ENCODE measurements at regions not wholly inside any gene's neighbourhood (a gene's known extent, or its start where the extent isn't known, plus 50 kb on each side); places are given as distances from the start of the nearest gene placed in this dataset.

DNA sequence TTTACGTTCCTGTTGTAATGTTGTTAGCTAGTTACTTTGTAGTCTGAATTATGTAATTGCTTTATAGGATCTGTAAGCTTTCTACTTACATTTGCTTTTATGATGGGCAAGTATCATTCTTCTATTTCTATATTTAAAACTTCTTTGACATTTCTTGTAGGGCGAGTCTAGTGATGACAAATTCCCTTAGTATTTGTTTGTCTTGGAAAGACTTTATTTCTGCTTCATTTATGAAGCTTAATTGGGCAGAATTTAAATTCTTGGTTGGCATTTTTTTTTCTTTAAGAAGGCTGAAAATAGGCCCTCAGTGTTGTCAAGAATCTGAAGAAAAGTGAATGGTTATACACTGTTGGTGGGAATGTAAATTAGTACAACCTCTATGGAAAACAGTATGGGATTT is 506.3 kb downstream of the TENT5A start:
- TF ChIP-seq CTCF (IDR thresholded peaks at IDR 0.05; ENCODE audit: low read depth, low read length), result no peak
- no peaks in the 10 kb centered on the region; the same call in 1 of the 2 replicates for H3K9me3 ChIP-seq

DNA sequence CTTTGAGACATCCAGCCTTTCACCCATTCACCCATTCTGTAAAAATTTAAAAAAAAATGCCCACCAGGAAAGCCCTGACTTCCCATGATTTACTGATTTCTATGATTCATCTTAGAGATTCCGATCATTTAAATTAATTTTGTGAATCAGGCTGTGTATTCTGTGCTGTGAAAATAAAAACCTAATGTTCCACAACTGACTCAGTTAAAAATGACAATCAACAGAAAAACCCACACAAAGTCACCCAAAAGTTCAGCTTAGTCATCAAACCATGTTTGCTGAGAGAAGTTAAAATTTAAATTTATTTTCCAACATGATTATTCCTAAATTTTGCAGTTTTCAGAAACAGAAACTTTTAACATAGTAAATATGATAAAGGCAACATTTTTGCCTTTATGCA is 509.9 kb downstream of the TENT5A start:
- TF ChIP-seq CTCF (IDR thresholded peaks at IDR 0.05; ENCODE audit: low read depth, low read length), result no peak
- Histone ChIP-seq H3K36me3 (no peaks in the 10 kb centered on the region), H3K9me3 (no peaks in the 10 kb centered on the region; the same call in 1 of the 2 replicates), H3K4me1 (no peaks in the 10 kb centered on the region), H3K27me3 (no peaks in the 10 kb centered on the region), H3K4me3 (ENCODE audit: low read depth, low read length) (no peak overlapping the region)
- no peak for DNase-seq

More for the DNA sequence above, 506.3 kb downstream of the TENT5A start:
- H3K4me1 ChIP-seq, result no peaks in the 10 kb centered on the region
- H3K27me3 ChIP-seq, result no peaks in the 10 kb centered on the region
- H3K36me3 ChIP-seq, result no peaks in the 10 kb centered on the region
- no peak overlapping the region for H3K4me3 ChIP-seq (ENCODE audit: low read depth, low read length)
- no peak for DNase-seq

GRCh38 chr6:81241126-81242041 is 511.1 kb downstream of the TENT5A start:
- no peak for DNase-seq
- TF ChIP-seq CTCF (IDR thresholded peaks at IDR 0.05; ENCODE audit: low read depth, low read length), result peak; percentile 63
- Histone ChIP-seq H3K4me1 (no peaks in the 10 kb centered on the region), H3K36me3 (no peaks in the 10 kb centered on the region), H3K9me3 (no peaks in the 10 kb centered on the region; the same call in 1 of the 2 replicates), H3K4me3 (ENCODE audit: low read depth, low read length) (no peak overlapping the region), H3K27me3 (no peaks in the 10 kb centered on the region)

DNA sequence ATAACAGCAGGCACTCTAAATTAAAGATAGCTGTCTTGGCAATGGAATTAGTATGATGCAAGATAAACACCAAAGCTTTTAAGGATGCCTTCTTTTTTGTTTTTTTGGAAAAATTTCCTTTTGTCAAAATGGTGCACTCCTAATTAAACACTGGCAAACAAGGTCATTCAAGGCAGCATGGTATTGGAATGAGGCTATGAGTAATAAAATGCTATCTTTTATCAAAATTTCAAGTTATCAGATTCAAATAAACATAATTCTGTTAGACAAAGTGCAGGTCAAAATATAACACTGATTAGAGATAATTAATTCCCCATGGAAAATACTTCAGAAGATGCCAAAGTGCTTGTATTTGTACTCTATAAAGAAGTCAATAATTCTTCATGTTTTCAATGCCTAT is 514.1 kb downstream of the TENT5A start:
- no peaks in the 10 kb centered on the region for H3K36me3 ChIP-seq
- no peaks in the 10 kb centered on the region; the same call in 1 of the 2 replicates for H3K9me3 ChIP-seq
- TF ChIP-seq CTCF (IDR thresholded peaks at IDR 0.05; ENCODE audit: low read depth, low read length), result no peak
- H3K4me3 ChIP-seq (ENCODE audit: low read depth, low read length), result no peak overlapping the region
- H3K27me3 ChIP-seq, result no peaks in the 10 kb centered on the region
- peaks cover 6% of the 10 kb centered on the region for H3K4me1 ChIP-seq
- no peak for DNase-seq

DNA sequence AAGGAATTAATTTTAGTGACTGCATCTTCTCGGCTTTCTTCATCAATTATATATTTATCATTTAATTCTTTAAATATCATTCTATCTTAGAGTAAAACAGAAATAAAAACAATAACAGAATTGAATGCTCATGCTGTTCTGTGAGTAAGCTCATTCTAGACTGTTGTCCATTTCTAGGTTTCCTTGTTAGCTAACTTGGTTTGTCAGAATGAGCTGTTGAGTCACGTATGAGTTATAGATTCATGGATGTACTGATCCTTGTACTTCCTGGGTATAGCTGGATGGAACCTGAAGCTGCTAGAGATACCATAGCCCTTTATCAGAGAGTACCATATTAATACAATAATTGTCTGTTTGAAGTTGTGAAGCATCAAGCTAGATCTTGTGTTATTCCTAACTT is 515.3 kb downstream of the TENT5A start:
- no peak overlapping the region for H3K4me3 ChIP-seq (ENCODE audit: low read depth, low read length)
- H3K9me3 ChIP-seq, result no peaks in the 10 kb centered on the region
- peaks cover 7% of the 10 kb centered on the region for H3K4me1 ChIP-seq
- H3K36me3 ChIP-seq, result no peaks in the 10 kb centered on the region
- DNase-seq, result no peak
- H3K27me3 ChIP-seq, result no peaks in the 10 kb centered on the region
- TF ChIP-seq CTCF (IDR thresholded peaks at IDR 0.05; ENCODE audit: low read depth, low read length), result no peak

GRCh38 chr6:81235512-81235911 is 517.0 kb downstream of the TENT5A start:
- no peaks in the 10 kb centered on the region for H3K27me3 ChIP-seq
- H3K36me3 ChIP-seq, result no peaks in the 10 kb centered on the region
- no peaks in the 10 kb centered on the region for H3K9me3 ChIP-seq
- H3K4me1 ChIP-seq, result peaks cover 7% of the 10 kb centered on the region
- TF ChIP-seq CTCF (IDR thresholded peaks at IDR 0.05; ENCODE audit: low read depth, low read length), result no peak
- H3K4me3 ChIP-seq (ENCODE audit: low read depth, low read length), result no peak overlapping the region
- DNase-seq, result no peak
